ENCODE measurements at regions not wholly inside any gene's neighbourhood (a gene's known extent, or its start where the extent isn't known, plus 50 kb on each side); places are given as distances from the start of the nearest gene placed in this dataset.

GRCh38 chr1:5725855-5726585 is 266.2 kb downstream of the NPHP4 start:
- H3K4me1 Mint-ChIP-seq = peaks cover 8% of the 10 kb centered on the region
- DNase-seq (ENCODE audit: low spot score) (no peak), ATAC-seq (no peak)
- no peaks in the 10 kb centered on the region for H4K20me1 ChIP-seq (replicated peaks; ENCODE audit: insufficient read depth)
- H3K27ac Mint-ChIP-seq = no peak overlapping the region
- no peak overlapping the region for H2AFZ ChIP-seq
- H3F3A ChIP-seq (replicated peaks; ENCODE audit: low read depth) = no peaks in the 10 kb centered on the region
- no peaks in the 10 kb centered on the region for H3K4me1 ChIP-seq (ENCODE audit: insufficient read depth)
- H3K27me3 ChIP-seq (ENCODE audit: insufficient read depth) = no peaks in the 10 kb centered on the region
- no peaks in the 10 kb centered on the region for H3K79me2 ChIP-seq (replicated peaks; ENCODE audit: insufficient read depth)
- H3K9me3 Mint-ChIP-seq = peaks cover 3% of the 10 kb centered on the region; the same call in 2 of the 3 replicates
- no peak overlapping the region for H3K4me3 ChIP-seq
- no peak overlapping the region for H3K27ac ChIP-seq (ENCODE audit: low read depth)
- no peaks in the 10 kb centered on the region for H3K9me2 ChIP-seq (ENCODE audit: insufficient read depth)
- peaks cover 10% of the 10 kb centered on the region for H3K27me3 Mint-ChIP-seq (ENCODE audit: insufficient read depth, low read depth, poor library complexity)
- H3K36me3 Mint-ChIP-seq (ENCODE audit: low read depth) = no peaks in the 10 kb centered on the region; the same call in 2 of the 3 replicates
- H3K4me2 ChIP-seq = no peak overlapping the region
- H3K4me3 Mint-ChIP-seq = no peak overlapping the region
- H3K36me3 ChIP-seq (ENCODE audit: insufficient read depth) = no peaks in the 10 kb centered on the region
- TF ChIP-seq ZNF114 (CRISPR knock-in tag; IDR thresholded peaks at IDR 0.05) (no peak), CREB1 (CRISPR knock-in tag; IDR thresholded peaks at IDR 0.05; ENCODE audit: low read depth) (no peak), EZH2 (IDR thresholded peaks at IDR 0.05; ENCODE audit: low read depth, unreplicated experiment) (no peak)

- Histone ChIP-seq H3K27ac (ENCODE audit: low read depth) (no peak overlapping the region), H2AFZ (no peak overlapping the region), H3K36me3 (ENCODE audit: insufficient read depth) (no peaks in the 10 kb centered on the region), H3K4me1 (ENCODE audit: insufficient read depth) (no peaks in the 10 kb centered on the region), H3K4me2 (no peak overlapping the region), H3K4me3 (no peak overlapping the region), H4K20me1 (replicated peaks; ENCODE audit: insufficient read depth) (no peaks in the 10 kb centered on the region), H3K79me2 (replicated peaks; ENCODE audit: insufficient read depth) (no peaks in the 10 kb centered on the region), H3F3A (replicated peaks; ENCODE audit: low read depth) (no peaks in the 10 kb centered on the region), H3K9me2 (ENCODE audit: insufficient read depth) (no peaks in the 10 kb centered on the region), H3K27me3 (ENCODE audit: insufficient read depth) (no peaks in the 10 kb centered on the region)
- DNase-seq (ENCODE audit: low spot score) (no peak), ATAC-seq (no peak)
- peaks cover 8% of the 10 kb centered on the region for H3K4me1 Mint-ChIP-seq
- H3K9me3 Mint-ChIP-seq = peaks cover 3% of the 10 kb centered on the region; the same call in 2 of the 3 replicates
- peaks cover 7% of the 10 kb centered on the region for H3K27me3 Mint-ChIP-seq (ENCODE audit: insufficient read depth, low read depth, poor library complexity)
- H3K27ac Mint-ChIP-seq = no peak overlapping the region
- no peaks in the 10 kb centered on the region; the same call in 2 of the 3 replicates for H3K36me3 Mint-ChIP-seq (ENCODE audit: low read depth)
- H3K4me3 Mint-ChIP-seq = no peak overlapping the region
- TF ChIP-seq CREB1 (CRISPR knock-in tag; IDR thresholded peaks at IDR 0.05; ENCODE audit: low read depth) = no peak
- no peak for TF ChIP-seq ZNF331 (CRISPR knock-in tag; IDR thresholded peaks at IDR 0.05; ENCODE audit: low read depth)
- no peak for TF ChIP-seq CTCF (conservative IDR thresholded peaks at IDR 0.05; ENCODE audit: low read depth in 2 of 2)
- no peak for TF ChIP-seq ZNF462 (CRISPR knock-in tag; IDR thresholded peaks at IDR 0.05)
- TF ChIP-seq EZH2 (IDR thresholded peaks at IDR 0.05; ENCODE audit: low read depth, unreplicated experiment) = no peak
- TF ChIP-seq STAT1 (IDR thresholded peaks at IDR 0.05; ENCODE audit: unreplicated experiment) = no peak
- TF ChIP-seq EZH2phosphoT487 (IDR thresholded peaks at IDR 0.05; ENCODE audit: unreplicated experiment) = no peak
- no peak for TF ChIP-seq JUNB (IDR thresholded peaks at IDR 0.05; ENCODE audit: unreplicated experiment)
- TF ChIP-seq ZNF114 (CRISPR knock-in tag; IDR thresholded peaks at IDR 0.05) = no peak
- no peak for TF ChIP-seq NANOG (IDR thresholded peaks at IDR 0.05; ENCODE audit: borderline replicate concordance)
Measured at GRCh38 chr1:5725406-5725805, 266.8 kb downstream of the NPHP4 start.
